RCC 7860 (cell line): ENCODE measurements at regions not wholly inside any gene's neighbourhood (a gene's known extent, or its start where the extent isn't known, plus 50 kb on each side); places are given as distances from the start of the nearest gene placed in this dataset.
"Not testable (repeated sequence)": the region's sequence is repeated elsewhere in the genome, so short reads cannot be mapped to it uniquely, and the experiment has no call there.

Experiments
- DNase-seq: peaks from one replicate; pipeline ENCODE4 v3.0.0-alpha.2; 2015; ENCODE audit warnings: low spot score
- FAIRE-seq: peaks from 2 replicates; lab custom pipeline; 2012; peaks lifted over from hg19 to GRCh38; lab: Jason Lieb, UNC

DNA sequence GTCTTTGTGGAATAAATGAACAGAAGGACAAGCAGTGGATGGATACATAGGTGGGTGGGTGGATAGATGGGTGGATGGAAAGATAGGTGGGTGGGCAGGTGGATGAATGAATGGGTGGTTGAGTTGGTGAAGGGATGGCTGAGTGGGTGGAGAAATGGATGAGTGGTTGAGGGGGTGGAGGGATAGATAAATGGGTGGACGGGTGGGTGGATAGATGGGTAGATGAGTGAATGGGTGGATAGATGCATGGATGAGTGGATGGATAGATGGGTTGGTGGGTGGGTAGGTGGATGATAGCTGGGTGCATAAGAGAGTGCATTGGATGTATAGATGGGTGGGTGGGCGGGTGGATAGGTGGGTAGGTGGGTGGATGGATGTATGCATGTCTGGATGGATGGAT lies 63.5 kb downstream of the UNC93B1 start:
- DNase-seq, FAIRE-seq: not testable (repeated sequence)

DNA sequence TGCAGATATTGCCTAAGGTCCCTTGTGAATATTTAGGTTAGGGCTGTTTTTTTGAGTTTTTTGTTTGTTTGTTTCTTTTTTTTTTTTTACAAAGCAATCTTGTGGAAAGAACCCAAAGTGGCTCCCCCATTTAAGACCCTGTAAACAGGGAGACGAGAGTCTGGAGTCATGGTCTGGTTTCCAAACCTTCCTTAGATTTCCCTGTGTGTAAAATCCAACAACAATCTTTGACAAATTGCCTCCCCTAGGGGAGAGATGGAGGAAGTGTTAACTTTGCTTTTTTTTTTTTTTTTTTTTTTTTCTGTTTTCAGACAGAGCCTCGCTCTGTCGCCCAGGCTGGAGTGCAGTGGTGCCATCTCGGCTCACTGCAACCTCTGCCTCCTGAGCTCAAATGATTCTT lies 64.9 kb downstream of the UNC93B1 start:
- DNase-seq, FAIRE-seq: not testable (repeated sequence)

DNA sequence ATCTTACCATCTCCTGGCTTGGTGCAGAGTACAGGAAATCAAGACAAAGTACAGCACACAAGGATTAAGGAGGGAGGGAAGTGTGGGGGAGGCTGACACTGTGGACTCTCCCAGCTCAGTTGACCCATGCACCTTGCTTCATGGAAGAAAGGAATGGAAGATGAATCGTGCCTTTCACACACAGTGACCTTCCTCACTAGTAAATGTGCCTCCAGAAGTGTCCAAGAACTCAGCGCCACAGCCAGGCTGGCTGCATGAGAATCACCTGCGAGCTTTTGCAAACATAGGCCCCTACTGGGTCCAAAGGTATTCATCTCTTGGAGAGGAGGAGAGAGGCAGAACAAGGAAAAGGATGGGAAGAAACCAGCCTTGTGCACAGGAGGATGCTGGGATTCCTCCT lies 65.5 kb downstream of the UNC93B1 start:
- DNase-seq, FAIRE-seq: not testable (repeated sequence)

DNA sequence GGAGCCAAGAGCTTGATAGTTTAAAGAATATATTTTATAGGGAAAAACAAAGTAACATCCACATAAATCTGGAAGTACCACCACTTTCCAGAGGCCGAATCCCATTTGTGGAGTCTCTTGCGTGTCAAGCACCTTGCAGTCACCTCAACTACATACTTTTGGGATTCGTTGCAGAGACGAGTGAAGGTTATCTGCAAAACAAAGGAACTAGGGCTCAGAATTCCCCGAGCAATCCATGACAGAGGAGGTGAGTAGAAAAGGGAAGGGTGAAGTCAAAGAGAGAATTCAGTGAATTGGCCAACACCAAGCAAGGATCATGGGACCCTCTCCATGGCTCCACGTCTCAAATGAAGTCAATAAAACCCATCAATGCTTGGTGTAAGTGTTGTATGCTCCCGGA lies 80.3 kb downstream of the UNC93B1 start:
- FAIRE-seq, DNase-seq: not testable (repeated sequence)

DNA sequence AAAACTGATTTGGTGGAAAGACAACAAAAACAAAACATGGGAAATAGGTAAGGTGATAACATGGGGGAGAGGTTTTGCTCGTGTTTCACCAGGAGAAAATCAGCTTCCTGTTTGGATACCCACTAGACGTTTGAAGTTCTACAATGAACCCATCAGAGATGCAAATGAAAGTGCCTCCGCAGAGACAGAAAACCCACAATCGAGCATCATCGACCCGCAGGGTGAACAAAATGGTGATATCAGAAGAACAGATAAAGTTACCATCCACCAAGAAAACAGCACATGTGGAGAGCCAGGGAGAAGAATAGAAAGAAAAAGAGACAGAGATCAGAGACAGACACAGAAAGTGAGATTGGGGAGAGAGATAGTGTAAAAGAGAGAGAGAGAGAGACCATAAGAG lies 83.4 kb downstream of the UNC93B1 start:
- not testable (repeated sequence) for DNase-seq, FAIRE-seq

DNA sequence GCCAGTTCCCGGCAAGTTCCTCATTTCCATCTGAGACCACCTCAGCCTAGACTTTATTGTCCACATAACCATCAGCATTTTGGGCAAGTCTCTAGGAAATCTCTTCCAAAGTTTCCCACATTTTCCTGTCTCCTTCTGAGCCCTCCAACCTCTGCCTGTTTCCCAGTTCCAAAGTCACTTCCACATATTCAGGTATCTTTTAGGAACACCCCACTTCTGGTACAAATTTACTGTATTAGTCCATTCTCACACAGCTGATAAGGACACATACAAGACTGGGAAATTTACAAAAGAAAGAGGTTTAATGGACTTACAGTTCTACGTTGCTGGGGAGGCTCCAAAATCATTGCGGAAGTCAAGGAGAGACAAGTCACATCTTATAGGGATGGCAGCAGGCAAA lies 91.7 kb downstream of the UNC93B1 start:
- not testable (repeated sequence) for FAIRE-seq

DNA sequence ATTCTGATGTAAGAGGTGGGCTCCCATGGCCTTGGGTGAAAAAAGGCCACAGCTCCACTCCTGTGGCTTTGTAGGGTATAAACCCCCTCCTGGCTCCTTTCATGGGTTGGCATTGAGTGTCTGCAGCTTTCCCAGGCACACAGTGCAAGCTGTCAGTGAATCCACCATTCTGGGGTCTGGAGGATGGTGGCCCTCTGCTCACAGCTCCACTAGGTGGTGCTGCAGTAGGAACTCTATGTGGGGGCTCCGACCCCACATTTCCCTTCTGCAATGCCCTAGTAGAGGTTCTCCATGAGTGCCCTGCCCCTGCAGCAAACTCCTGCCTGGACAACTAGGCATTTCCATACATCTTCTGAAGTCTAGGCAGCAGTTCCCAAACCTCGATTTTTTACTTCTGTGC lies 92.7 kb downstream of the UNC93B1 start:
- not testable (repeated sequence) for FAIRE-seq, DNase-seq

More for the DNA sequence above, 91.7 kb downstream of the UNC93B1 start:
- DNase-seq = not testable (repeated sequence)

DNA sequence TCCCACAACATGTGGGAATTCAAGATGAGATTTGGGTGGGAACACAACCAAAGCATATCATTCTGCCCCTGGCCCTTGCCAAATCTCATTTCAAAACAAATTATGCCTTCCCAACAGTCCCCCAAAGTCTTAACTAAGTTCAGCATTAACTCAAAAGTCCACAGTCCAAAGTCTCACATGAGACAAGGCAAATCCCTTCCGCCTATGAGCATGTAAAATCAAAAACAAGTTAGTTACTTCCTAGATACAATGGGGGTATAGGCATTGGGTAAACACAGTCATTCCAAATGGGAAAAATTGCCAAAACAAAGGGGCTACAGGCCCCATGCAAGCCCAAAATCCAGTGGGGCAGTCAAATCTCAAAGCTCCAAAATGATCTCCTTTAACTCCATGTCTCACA lies 93.1 kb downstream of the UNC93B1 start:
- not testable (repeated sequence) for DNase-seq, FAIRE-seq

DNA sequence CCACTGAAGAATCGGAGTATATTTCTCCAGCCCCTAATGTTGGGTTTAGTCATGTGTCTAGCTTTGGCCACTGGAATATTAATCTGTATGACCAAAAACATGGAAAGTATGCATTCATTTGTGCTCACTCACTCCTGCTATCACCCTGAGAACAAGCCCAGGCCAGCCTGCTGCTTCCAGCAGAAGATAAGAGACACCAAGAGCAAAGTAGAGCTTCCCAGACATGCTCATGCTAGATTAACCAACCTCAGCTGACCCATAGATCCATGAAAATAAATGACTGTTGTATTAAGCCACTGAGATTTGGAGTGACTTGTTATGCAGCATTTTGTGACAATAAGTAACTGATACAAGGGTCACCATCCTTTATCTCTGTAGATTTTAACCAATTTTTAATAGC lies 96.9 kb downstream of the UNC93B1 start:
- not testable (repeated sequence) for DNase-seq, FAIRE-seq

DNA sequence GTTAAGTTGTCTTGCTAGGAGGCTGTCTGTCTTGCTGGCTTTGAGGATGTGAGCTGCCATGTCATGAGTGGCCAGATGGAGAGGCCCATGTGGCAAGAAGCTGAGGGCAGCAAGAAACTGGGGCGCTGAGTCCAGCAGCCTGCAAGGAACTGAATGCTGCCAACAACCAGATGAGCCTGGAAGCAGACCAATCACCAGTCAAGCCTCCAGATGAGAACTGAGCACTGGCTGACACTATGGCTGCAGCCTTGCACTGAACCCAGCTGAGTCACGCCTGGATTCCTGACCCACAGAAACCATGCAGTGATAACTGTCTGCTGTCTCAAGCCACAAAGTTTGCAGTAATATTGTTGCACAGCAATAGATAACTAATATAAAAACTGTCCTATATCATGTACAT lies 104.4 kb downstream of the UNC93B1 start:
- FAIRE-seq = not testable (repeated sequence)
- DNase-seq = peak; percentile 9

DNA sequence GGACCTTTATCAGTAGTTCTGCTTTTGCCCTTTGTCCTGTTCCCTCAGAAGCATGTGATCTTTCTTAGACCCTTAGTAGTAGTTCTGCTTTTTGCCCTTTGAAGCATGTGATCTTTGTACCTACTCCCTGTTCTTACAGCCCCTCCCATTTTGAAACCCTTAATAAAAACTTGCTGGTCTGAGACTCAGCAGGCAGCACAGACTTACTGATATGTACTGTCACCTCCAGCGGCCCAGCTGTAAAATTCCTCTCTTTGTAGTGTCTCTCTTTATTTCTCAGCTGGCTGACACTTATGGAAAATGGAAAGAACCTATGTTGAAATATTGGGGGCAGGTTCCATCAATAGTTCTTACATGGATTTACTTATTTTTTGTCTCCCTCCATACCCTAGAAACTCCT lies 110.4 kb downstream of the UNC93B1 start:
- not testable (repeated sequence) for FAIRE-seq

DNA sequence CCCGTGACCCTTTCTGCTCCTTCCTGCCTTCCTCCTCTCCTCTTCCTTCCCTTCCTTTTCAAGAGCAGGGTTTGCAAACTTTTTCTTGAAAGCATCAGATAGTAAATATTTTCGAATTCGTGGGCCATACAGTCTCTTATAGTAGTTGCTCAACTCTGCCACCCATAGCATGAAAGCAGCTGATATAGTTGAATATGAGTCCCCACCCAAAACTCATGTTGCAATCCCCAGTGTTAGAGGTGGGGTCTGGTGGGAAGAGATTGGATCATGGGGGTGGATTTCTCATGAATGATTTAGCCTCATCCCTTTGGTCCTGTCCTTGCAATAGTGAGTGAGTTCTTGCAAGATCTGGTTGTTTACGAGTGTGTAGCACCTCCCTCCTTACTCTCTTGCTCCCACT lies 114.3 kb downstream of the UNC93B1 start:
- DNase-seq, FAIRE-seq: not testable (repeated sequence)

More for the DNA sequence above, 110.4 kb downstream of the UNC93B1 start:
- DNase-seq = not testable (repeated sequence)

DNA sequence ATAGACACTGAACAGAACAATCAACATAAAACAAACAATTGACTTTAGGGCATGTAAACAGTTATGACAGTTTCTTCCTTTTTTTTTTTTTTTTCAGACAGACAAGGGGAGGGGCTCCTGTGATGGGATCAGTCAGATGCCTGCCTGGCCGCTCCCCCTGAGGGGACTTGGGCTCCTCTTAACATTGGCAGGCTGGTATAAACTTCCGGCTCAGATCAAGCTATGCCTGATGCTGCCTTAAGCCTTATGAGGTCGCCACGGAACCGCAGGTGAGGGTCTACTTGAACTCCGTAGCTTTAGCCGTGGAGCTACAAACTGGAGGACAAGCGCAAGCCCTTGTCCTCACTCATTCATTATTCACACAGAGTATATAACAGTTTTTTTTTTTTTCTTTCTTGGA lies 115.8 kb downstream of the UNC93B1 start:
- FAIRE-seq, DNase-seq: not testable (repeated sequence)

DNA sequence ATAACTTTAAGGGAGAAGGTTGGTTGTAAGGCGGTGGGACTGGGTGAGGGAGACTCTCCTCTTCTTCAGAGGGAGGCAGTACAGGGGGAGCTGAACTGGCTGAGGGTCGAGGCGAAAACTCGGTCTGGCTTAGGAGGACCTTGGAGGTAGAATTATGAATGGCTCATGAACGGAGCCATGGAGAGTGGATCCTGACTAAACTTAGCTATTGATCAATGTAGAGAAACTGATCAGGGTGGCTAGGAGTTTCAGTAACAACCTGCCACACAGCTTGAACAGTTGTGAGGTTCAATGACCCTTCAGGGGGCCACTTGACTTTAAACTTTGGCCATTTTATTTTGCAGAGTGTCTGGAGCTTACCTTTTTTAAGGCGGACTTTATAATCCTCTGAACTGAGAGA lies 117.2 kb downstream of the UNC93B1 start:
- not testable (repeated sequence) for FAIRE-seq, DNase-seq

DNA sequence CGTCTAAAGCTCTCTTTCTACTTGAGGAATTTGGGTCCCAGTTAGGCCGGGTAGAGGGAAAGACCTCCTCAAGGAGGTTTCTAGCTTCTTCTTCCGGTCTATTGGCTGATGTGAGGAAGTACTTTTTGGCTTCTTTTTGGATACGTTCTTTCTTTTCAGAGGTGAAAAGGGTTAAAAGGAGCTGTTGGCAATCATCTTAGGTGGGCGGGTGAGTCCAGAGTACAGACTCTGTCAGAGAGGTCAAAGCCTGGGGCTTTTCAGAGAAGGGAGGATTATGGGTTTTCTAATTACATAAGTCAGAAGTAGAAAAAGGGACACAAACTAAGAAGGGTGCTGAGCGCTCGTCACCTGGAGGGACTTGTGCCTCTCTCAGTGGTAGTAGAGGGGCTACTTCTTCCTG lies 117.7 kb downstream of the UNC93B1 start:
- not testable (repeated sequence) for FAIRE-seq, DNase-seq

DNA sequence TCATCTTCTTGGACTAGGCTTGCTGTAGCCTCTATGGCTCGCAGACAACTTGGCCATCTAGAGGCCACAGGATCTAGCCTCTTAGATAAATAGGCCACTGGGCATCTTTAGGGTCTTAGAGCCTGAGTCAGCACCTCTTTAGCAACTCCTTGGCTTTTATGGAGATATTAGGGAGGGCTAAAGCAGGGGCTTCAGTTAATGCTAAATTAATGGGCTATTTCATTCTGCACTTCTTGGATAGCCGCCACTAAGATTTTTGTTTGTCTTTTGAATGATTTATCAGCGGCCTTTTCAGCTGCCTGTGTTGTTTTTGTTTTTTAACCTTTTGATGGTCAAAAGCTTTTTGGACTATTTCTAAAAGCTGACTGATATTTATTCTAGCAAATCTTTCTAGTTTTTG lies 118.3 kb downstream of the UNC93B1 start:
- not testable (repeated sequence) for DNase-seq, FAIRE-seq

DNA sequence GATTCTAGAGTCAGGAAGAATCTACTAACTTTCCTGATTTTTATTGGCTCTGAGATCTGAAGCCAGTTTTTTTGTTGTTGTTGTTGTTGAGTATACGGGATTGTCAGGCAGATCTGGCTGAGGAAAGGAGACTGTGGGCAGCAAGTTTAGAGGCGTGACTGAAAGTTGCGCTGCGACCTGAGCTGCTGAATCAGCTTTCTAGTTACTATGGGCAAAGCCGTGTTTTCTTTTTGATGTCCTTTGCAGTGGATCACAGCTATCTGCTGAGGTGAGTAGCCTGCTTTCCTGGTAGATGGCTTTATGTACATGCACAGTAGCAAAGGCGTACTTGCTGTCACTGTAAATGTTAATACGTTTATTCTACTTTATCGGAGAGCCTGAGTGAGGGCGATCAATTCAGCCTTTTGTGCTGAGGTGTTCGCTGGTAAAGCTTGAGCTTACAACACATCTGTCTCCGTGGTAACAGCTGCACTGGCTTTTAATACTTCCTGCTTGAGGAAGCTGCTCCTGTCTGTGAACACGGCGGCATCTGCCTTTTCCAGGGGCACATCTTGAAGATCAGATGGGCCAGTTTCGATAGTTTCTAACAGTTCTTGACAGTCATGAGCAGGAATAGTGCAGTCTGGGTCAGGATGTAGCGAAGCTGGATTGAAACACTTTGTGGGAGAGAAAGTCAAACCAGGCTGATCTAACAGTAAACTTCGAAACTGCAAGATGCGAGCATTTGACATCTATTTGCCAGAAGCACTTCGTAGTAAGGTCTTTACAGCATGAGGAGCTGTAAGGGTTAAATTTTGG lies 118.9 kb downstream of the UNC93B1 start:
- not testable (repeated sequence) for DNase-seq, FAIRE-seq

DNA sequence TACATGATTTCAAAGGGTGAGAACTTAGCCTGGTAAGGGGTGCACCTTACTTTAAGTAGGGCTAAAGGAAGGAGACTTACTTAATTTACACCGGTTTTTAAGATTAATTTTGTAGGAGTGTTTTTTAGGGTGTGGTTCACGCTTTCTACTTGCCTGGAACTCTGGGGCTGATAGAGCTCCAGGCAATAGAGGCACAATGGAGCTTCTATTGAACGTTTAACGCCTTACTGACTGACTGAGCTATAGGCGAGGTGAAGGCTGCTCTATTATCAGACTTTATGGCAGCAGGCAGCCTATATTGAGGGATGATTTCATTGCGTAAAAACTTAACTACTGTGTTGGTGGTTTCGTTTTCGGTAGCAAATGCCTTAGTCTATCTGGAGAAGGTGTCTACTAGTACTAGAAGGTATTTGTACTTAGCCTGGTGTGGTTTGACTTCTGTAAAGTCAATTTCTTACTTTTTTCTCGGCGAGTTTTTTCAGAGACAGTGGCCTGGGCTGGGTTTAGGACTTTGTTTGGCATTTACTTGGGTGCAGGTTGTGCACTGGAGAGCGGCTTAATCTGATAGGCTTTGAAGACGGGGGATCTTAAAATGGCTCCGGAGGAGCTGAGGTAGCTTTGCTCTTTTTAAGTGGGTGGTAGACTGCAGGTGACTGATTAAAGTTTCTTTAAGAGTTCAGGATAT lies 119.7 kb downstream of the UNC93B1 start:
- not testable (repeated sequence) for DNase-seq, FAIRE-seq

DNA sequence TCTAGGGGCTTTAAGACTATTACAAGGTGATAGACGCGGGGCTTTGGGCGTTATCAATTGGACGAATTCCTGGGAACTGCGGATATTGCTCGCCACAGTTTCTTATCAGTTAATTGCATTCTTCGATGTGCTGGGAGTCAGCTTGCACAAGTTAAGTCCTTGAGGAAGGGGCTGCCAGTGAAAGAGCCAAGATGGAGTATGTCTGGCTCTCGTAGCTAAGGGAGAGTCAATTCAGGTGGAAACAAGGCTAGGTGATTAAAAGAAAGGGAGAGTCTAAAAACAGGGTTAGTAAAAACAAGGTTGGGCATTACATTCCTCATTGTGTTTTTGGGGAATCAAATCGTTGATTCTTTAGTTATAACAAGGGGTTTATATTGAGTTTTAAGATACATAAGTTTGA lies 121.6 kb downstream of the UNC93B1 start:
- not testable (repeated sequence) for FAIRE-seq, DNase-seq

DNA sequence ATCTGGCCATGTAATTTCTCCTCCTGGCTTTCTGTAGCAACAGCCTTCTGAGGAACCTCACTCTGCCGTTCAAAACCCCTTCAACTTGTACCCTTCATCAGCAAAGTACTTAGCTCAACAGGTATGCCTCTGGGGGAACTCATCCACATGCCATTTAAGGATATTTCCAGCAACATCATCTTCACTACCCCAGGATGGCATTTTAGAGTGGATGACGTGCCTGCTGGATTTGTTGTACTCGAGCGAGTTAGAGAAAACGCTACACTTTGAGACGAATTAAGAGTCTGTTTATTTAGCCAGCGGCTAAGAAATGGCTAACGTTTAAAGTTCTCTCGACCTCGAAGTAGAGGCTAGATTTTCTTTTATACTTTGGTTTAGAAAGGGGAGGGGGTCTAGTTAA lies 122.1 kb downstream of the UNC93B1 start:
- DNase-seq, FAIRE-seq: not testable (repeated sequence)

DNA sequence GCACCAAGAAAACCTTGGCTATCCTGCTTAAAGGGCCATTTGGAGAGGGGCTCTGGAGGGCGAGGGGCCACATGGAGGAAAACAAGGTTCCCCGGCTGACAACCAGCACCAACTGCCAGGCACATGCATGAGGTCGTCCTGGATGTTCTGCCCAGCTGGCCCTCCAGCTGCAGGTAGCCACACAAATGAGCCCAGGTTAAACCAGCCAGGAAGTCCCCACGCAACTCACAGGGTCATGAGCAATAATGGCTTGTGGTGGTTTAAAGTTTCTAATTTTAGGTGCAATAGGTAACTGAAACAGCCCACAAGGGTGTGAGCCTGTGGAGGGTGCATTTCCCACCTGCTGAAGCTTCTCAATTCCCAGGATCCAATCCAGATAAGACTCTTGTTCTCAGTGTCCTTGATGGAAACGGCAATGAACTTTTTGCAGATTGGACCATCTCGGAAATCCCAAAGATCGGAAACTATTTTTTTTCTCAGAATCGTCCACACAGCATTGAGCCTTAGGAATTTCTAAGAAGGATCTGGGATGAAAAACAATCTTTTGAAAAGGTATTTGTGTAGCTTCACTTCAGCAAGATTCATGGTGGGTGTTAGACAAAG lies 123.2 kb downstream of the UNC93B1 start:
- FAIRE-seq, DNase-seq: not testable (repeated sequence)
